ENCODE measurements at regions not wholly inside any gene's neighbourhood (a gene's known extent, or its start where the extent isn't known, plus 50 kb on each side); places are given as distances from the start of the nearest gene placed in this dataset.

GRCh38 chr6:65948062-65948461 is 241.0 kb upstream of the EYS start:
- POLR2A ChIA-PET: no interaction called here

More at GRCh38 chr6:65948062-65948461, 241.0 kb upstream of the EYS start:
- DNase-seq (ENCODE audit: low read depth, low spot score): no peak
- intact Hi-C loops (cut with micrococcal nuclease; ENCODE audit: unreplicated experiment) (no loop called here), in situ Hi-C loops (cut with MboI) (no loop called here)
- ChIA-PET CTCF (no interaction called here), SMC1A (ENCODE audit: uncharacterized antibody, unreplicated experiment) (interaction anchor here (0.6 kb wide), 1 partner anchor 66 kb away, joined by 3 read pairs; no protein-coding TSS in a partner anchor), RAD21 (ENCODE audit: unreplicated experiment) (no interaction called here)
- Histone ChIP-seq H3K27ac (ENCODE audit: control insufficient read depth, insufficient read depth) (no peak overlapping the region), H3K79me2 (ENCODE audit: control insufficient read depth, insufficient read depth, low read length) (no peaks in the 10 kb centered on the region), H3K9me3 (replicated peaks; ENCODE audit: control insufficient read depth, insufficient read depth, low read length) (no peaks in the 10 kb centered on the region), H4K20me1 (ENCODE audit: control insufficient read depth, insufficient read depth) (no peaks in the 10 kb centered on the region), H3K4me1 (ENCODE audit: control insufficient read depth, insufficient read depth, low read length) (no peaks in the 10 kb centered on the region), H2AFZ (ENCODE audit: control insufficient read depth, low read depth, low read length) (no peak overlapping the region), H3K9ac (ENCODE audit: control insufficient read depth, insufficient read depth, low read length) (no peak overlapping the region), H3K27me3 (replicated peaks in 1 of 2; ENCODE audit: control insufficient read depth in 2 of 2, insufficient read depth in 2 of 2, low read length in 1 of 2) (no peaks in the 10 kb centered on the region), H3K36me3 (ENCODE audit: control insufficient read depth in 2 of 2, insufficient read depth in 2 of 2, low read length in 1 of 2) (no peaks in the 10 kb centered on the region), H3K4me2 (ENCODE audit: control insufficient read depth, insufficient read depth) (no peak overlapping the region), H3K4me3 (no peak overlapping the region)
- 0% methylated on average over 1 of the region's 1 CpG for WGBS (ENCODE audit: insufficient coverage, insufficient replicate concordance, low lambda C conversion rate, missing lambda C conversion rate)
- BruUV-seq (replicated peaks): no TSS peak
- TF ChIP-seq ATF2 (IDR thresholded peaks at IDR 0.05; ENCODE audit: low read length) (no peak), KDM1A (IDR thresholded peaks at IDR 0.05; ENCODE audit: borderline replicate concordance) (no peak), GABPA (IDR thresholded peaks at IDR 0.05; ENCODE audit: low read depth) (no peak), ZZZ3 (IDR thresholded peaks at IDR 0.05; ENCODE audit: control insufficient read depth, insufficient read length, low read depth) (no peak), ATF3 (IDR thresholded peaks at IDR 0.05; ENCODE audit: borderline replicate concordance, extremely low read depth, low read depth, low read length) (no peak), RAD51 (IDR thresholded peaks at IDR 0.05) (no peak), WRNIP1 (IDR thresholded peaks at IDR 0.05; ENCODE audit: borderline replicate concordance, low read depth, low read length) (no peak), SMARCA5 (IDR thresholded peaks at IDR 0.05) (no peak), EGR1 (IDR thresholded peaks at IDR 0.05; ENCODE audit: borderline replicate concordance in 1 of 2, low read depth in 2 of 2, low read length in 2 of 2) (no peak), IKZF1 (conservative IDR thresholded peaks at IDR 0.05) (no peak), TAF1 (IDR thresholded peaks at IDR 0.05; ENCODE audit: borderline replicate concordance, low read depth, low read length) (no peak), POLR2AphosphoS5 (IDR thresholded peaks at IDR 0.05; ENCODE audit: low read length) (no peak)
- TF ChIP-seq, protein P1, sequence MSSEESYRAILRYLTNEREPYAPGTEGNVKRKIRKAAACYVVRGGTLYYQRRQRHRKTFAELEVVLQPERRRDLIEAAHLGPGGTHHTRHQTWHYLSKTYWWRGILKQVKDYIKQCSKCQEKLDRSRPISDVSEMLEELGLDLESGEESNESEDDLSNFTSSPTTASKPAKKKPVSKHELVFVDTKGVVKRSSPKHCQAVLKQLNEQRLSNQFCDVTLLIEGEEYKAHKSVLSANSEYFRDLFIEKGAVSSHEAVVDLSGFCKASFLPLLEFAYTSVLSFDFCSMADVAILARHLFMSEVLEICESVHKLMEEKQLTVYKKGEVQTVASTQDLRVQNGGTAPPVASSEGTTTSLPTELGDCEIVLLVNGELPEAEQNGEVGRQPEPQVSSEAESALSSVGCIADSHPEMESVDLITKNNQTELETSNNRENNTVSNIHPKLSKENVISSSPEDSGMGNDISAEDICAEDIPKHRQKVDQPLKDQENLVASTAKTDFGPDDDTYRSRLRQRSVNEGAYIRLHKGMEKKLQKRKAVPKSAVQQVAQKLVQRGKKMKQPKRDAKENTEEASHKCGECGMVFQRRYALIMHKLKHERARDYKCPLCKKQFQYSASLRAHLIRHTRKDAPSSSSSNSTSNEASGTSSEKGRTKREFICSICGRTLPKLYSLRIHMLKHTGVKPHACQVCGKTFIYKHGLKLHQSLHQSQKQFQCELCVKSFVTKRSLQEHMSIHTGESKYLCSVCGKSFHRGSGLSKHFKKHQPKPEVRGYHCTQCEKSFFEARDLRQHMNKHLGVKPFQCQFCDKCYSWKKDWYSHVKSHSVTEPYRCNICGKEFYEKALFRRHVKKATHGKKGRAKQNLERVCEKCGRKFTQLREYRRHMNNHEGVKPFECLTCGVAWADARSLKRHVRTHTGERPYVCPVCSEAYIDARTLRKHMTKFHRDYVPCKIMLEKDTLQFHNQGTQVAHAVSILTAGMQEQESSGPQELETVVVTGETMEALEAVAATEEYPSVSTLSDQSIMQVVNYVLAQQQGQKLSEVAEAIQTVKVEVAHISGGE (CRISPR knock-in tag; IDR thresholded peaks at IDR 0.05): no peak
- ATAC-seq: no peak
- no peak for FAIRE-seq
